Kidney (tissue), 13 donors: ENCODE measurements at regions not wholly inside any gene's neighbourhood (a gene's known extent, or its start where the extent isn't known, plus 50 kb on each side); places are given as distances from the start of the nearest gene placed in this dataset.

Source experiments
- DNase-seq, 5 donors: peaks; one replicate each; pipeline ENCODE4 v3.0.0-alpha.2; 2013 to 2020
- FAIRE-seq: peaks from 2 replicates; lab custom pipeline; 2012; peaks lifted over from hg19 to GRCh38; lab: Jason Lieb, UNC
- H3K27ac ChIP-seq, 2 donors: one replicate each; pipeline ENCODE4 v1.7.0; 2013; ENCODE audit warnings: low read depth in 2 of 2, low read length in 2 of 2, inconsistent platforms in 1 of 2
- H3K27me3 ChIP-seq: one replicate; pipeline ENCODE4 v1.7.1; 2013; ENCODE audit warnings: low read length, inconsistent platforms; ENCODE audit not compliant: control insufficient read depth, insufficient read depth
- H3K36me3 ChIP-seq, 3 donors: one replicate each; pipeline versions ENCODE4 v1.7.0 to v1.7.1; 2013; ENCODE audit warnings: low read length in 3 of 3, control low read depth in 1 of 3, inconsistent platforms in 1 of 3; ENCODE audit not compliant: insufficient read depth in 3 of 3, control insufficient read depth in 2 of 3
- H3K4me1 ChIP-seq, 3 donors: one replicate each; pipeline versions ENCODE4 v1.7.0 to v1.7.1; 2013; ENCODE audit warnings: low read length in 3 of 3, inconsistent platforms in 1 of 3, low read depth in 1 of 3; ENCODE audit not compliant: control insufficient read depth in 2 of 3, insufficient read depth in 2 of 3
- H3K4me3 ChIP-seq, 3 donors: one replicate each; pipeline versions ENCODE4 v1.7.0 to v1.8.1; 2013; ENCODE audit warnings: low read length in 3 of 3, control low read depth in 1 of 3, inconsistent platforms in 1 of 3
- H3K9ac ChIP-seq, 3 donors: one replicate each; pipeline versions ENCODE4 v1.7.0 to v1.7.1; 2013; ENCODE audit warnings: low read length in 3 of 3, control low read depth in 1 of 3, inconsistent platforms in 1 of 3
- H3K9me3 ChIP-seq, 3 donors: one replicate each; pipeline versions ENCODE4 v1.7.0 to v1.7.1; 2013; ENCODE audit warnings: low read length in 3 of 3, control low read depth in 1 of 3, inconsistent platforms in 1 of 3; ENCODE audit not compliant: control insufficient read depth in 2 of 3, insufficient read depth in 1 of 3
- intact Hi-C: fragments of 100-400 bp; cut with DNase I; formaldehyde crosslinking; loops from one replicate; pipeline ENCODE4 v1.11.1; 2022
- TF ChIP-seq, protein P1 (sequence below): IDR thresholded peaks from 3 replicates; pipeline ENCODE4 v1.5.1; 2012; ENCODE audit warnings: mild to moderate bottlenecking, moderate library complexity, borderline replicate concordance; ENCODE audit not compliant: insufficient read depth; ENCODE audit errors: extremely low read depth
- donor health status: control.
- donor health status: control.
- donor health status: control.
- donor health status: control.
- donor health status: control.
- donor health status: DM: yes; HTN: yes; CAD: no.
- donor health status: Normal renal cell carcinoma (clear cell type).

DNA sequence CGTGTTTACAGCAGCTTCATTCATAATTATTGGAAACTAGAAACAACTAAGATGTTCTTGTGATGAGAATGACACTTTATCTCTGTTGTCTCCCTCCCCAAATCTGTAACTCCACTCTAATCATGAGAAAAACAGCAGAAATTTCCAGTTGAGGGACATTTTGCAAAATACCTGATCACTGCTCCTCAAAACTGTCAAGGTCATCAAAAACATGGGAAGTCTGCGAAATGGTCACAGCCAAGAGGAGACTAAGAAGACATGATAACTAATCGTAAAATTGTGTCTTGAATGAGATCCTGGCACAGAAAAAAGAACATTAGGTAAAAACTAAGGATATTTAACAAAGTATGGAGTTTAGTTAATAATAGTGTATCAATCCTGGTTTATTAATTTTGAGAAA is 204.2 kb downstream of the CYLD start:
- Histone ChIP-seq H3K4me3 (no peak overlapping the region), H3K27me3 (no peaks in the 10 kb centered on the region), H3K36me3 (no peaks in the 10 kb centered on the region), H3K4me1 (no peaks in the 10 kb centered on the region), H3K9me3 (no peaks in the 10 kb centered on the region), H3K27ac (no peak overlapping the region), H3K9ac (no peak overlapping the region)
- intact Hi-C loops: no loop called here
- no peak for DNase-seq
- TF ChIP-seq, protein P1, sequence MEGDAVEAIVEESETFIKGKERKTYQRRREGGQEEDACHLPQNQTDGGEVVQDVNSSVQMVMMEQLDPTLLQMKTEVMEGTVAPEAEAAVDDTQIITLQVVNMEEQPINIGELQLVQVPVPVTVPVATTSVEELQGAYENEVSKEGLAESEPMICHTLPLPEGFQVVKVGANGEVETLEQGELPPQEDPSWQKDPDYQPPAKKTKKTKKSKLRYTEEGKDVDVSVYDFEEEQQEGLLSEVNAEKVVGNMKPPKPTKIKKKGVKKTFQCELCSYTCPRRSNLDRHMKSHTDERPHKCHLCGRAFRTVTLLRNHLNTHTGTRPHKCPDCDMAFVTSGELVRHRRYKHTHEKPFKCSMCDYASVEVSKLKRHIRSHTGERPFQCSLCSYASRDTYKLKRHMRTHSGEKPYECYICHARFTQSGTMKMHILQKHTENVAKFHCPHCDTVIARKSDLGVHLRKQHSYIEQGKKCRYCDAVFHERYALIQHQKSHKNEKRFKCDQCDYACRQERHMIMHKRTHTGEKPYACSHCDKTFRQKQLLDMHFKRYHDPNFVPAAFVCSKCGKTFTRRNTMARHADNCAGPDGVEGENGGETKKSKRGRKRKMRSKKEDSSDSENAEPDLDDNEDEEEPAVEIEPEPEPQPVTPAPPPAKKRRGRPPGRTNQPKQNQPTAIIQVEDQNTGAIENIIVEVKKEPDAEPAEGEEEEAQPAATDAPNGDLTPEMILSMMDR: no peak
- no peak for FAIRE-seq

DNA sequence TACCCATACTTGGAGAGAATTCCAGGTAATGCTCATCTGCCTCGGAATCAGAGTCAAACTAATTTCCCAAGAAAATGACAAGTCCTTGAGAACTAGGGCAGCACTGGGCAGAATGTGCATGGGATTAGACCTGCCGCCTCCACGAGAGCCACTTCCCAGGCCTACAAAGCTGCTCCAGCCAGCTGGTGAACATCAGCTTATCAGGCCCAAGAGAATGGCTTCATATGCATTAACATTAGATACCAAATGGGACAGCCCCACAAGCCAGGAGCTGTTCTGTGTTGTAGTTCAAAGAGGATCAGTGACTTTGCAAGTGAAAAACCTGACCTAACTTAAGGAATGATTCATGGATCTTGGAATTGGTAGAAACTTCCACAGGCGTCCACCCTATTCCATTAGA is 203.3 kb downstream of the CYLD start:
- FAIRE-seq (no peak), DNase-seq (no peak)
- Histone ChIP-seq H3K9me3 (no peaks in the 10 kb centered on the region), H3K27me3 (no peaks in the 10 kb centered on the region), H3K27ac (no peak overlapping the region), H3K36me3 (no peaks in the 10 kb centered on the region), H3K4me3 (no peak overlapping the region), H3K4me1 (no peaks in the 10 kb centered on the region), H3K9ac (no peak overlapping the region)
- TF ChIP-seq, protein P1: no peak
- intact Hi-C loops: no loop called here

DNA sequence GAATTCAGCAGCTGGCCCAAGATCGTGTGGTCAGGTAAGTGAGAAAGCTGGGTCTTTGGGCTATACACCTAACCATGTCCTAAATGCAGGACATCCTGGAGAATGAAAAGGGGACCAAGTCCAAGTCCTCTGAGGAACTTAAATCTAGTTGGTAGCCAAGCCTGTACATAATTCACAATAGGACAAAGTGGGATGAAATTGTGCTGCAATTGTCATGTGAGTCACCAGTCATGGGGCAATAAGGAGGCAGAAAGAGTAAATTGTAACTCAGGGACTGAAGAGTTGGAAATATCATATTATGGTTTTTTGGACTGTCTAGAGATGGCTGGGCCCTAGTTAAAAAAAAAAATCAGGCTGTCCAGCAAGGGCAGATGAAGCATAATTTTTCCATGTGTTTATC is 202.6 kb downstream of the CYLD start:
- intact Hi-C loops: no loop called here
- TF ChIP-seq, protein P1: no peak
- no peak overlapping the region for H3K9ac ChIP-seq
- no peak overlapping the region for H3K27ac ChIP-seq
- no peaks in the 10 kb centered on the region for H3K9me3 ChIP-seq
- H3K36me3 ChIP-seq: no peaks in the 10 kb centered on the region
- FAIRE-seq (no peak), DNase-seq (no peak)
- H3K4me1 ChIP-seq: no peaks in the 10 kb centered on the region
- H3K27me3 ChIP-seq: no peaks in the 10 kb centered on the region
- no peak overlapping the region for H3K4me3 ChIP-seq

DNA sequence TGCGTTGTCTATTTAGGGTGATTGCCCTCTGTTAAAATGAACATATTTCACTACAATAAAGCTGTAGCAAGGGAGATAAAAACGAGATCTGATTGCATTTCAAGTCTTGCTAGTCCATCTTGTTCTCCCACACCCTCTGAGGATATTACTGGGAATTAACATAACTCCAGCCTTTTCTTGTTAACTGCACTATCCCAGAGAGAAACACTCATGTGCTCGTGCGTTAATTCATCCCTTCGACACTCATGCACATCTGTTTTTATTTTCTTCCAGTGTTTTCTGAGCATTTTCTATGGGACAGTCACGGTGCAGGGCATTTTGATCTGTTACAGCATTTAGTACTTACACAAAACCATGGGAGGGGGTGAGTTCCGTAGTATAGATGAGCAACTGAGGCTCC is 202.1 kb downstream of the CYLD start:
- intact Hi-C loops: no loop called here
- Histone ChIP-seq H3K4me3 (no peak overlapping the region), H3K9ac (no peak overlapping the region), H3K4me1 (no peaks in the 10 kb centered on the region), H3K9me3 (no peaks in the 10 kb centered on the region), H3K27me3 (no peaks in the 10 kb centered on the region), H3K27ac (no peak overlapping the region), H3K36me3 (no peaks in the 10 kb centered on the region)
- DNase-seq (no peak), FAIRE-seq (no peak)
- TF ChIP-seq, protein P1: no peak
